ENCODE measurements at regions not wholly inside any gene's neighbourhood (a gene's known extent, or its start where the extent isn't known, plus 50 kb on each side); places are given as distances from the start of the nearest gene placed in this dataset.

GRCh38 chr6:14373648-14374437, 256.3 kb downstream of the CD83 start:
- H3K36me3 ChIP-seq (ENCODE audit: control insufficient read depth, insufficient read depth, low read length) = no peaks in the 10 kb centered on the region
- H3K27me3 ChIP-seq (ENCODE audit: control insufficient read depth, insufficient read depth, low read length) = peaks cover 2% of the 10 kb centered on the region
- no peak for ATAC-seq
- Mint-ChIP-seq H3K27ac (no peak overlapping the region), H3K4me3 (no peak overlapping the region), H3K27me3 (ENCODE audit: low read depth in 2 of 2) (peaks cover 9 to 13% of the 10 kb centered on the region in 2 donors), H3K9me3 (no peaks in the 10 kb centered on the region), H3K36me3 (no peaks in the 10 kb centered on the region), H3K4me1 (peaks cover 17 to 25% of the 10 kb centered on the region in 2 donors)
- peaks cover 25% of the 10 kb centered on the region for H3K4me1 ChIP-seq (ENCODE audit: control insufficient read depth, insufficient read depth, low read length)
- 53% methylated on average over 6 of the region's 7 CpGs for WGBS (ENCODE audit: insufficient coverage)
- intact Hi-C loops (cut with micrococcal nuclease) = no loop called here
- no peak overlapping the region for H3K27ac ChIP-seq (ENCODE audit: low read length)
- no peak for TF ChIP-seq CTCF (IDR thresholded peaks at IDR 0.05)
- H3K9me3 ChIP-seq (ENCODE audit: control insufficient read depth, insufficient read depth, low read length) = no peaks in the 10 kb centered on the region
- DNase-seq = no peak
- no peak overlapping the region for H3K4me3 ChIP-seq (ENCODE audit: low read length)

DNA sequence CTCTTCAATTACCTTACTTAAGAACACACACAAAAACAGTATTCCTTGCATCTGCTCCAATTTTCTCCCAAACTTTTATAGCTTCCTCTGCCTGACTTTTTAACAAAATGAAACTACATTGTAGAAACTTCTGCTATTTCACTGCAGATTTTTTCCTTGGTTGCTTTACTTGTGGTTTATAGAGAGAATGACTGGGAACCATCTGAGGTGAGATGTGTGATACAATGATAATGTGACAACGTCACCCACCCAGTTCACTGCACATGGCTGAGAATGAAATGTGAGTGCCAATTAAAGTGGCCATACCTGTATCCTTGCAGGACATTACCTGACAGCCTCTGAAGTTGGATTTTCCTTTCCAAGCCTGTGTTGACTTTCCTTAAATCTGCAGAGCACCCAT, 258.4 kb downstream of the CD83 start:
- H3K27me3 ChIP-seq (ENCODE audit: control insufficient read depth, insufficient read depth, low read length) = peaks cover 2% of the 10 kb centered on the region
- WGBS (ENCODE audit: insufficient coverage) = 0% methylated on average over 1 of the region's 1 CpG
- intact Hi-C loops (cut with micrococcal nuclease) = no loop called here
- H3K4me3 Mint-ChIP-seq = no peak overlapping the region
- H3K27me3 Mint-ChIP-seq (ENCODE audit: low read depth in 2 of 2) = peaks cover 10 to 28% of the 10 kb centered on the region in 2 donors
- H3K4me3 ChIP-seq (ENCODE audit: low read length) = no peak overlapping the region
- no peaks in the 10 kb centered on the region for H3K36me3 Mint-ChIP-seq
- H3K4me1 Mint-ChIP-seq = peaks cover 16 to 26% of the 10 kb centered on the region in 2 donors
- no peaks in the 10 kb centered on the region for H3K36me3 ChIP-seq (ENCODE audit: control insufficient read depth, insufficient read depth, low read length)
- no peak overlapping the region for H3K27ac ChIP-seq (ENCODE audit: low read length)
- H3K4me1 ChIP-seq (ENCODE audit: control insufficient read depth, insufficient read depth, low read length) = peaks cover 27% of the 10 kb centered on the region
- peak in 1 of 3 donors; percentile 32 for ATAC-seq
- H3K9me3 Mint-ChIP-seq = no peaks in the 10 kb centered on the region
- DNase-seq = no peak
- no peak overlapping the region for H3K27ac Mint-ChIP-seq
- TF ChIP-seq CTCF (IDR thresholded peaks at IDR 0.05) = no peak
- no peaks in the 10 kb centered on the region for H3K9me3 ChIP-seq (ENCODE audit: control insufficient read depth, insufficient read depth, low read length)

DNA sequence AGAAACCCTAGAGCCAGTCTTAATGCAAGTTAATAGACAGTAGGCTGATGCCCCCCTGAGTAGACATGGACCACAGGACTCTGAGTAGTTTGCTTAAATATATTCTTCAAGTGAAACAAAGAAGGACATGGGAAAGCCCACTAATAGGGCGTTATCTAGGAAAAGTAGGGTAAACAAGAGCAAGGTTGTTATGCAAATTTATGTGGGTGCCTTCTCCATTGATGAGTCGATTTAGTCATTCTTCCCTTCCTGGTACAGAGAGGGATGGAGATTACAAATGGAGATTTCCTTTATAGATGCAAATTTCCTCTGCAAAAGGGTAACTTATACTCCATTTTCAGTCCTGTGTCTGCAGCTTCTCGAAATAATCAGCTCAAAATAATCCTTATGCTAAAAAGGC, 262.0 kb downstream of the CD83 start:
- peaks cover 26 to 28% of the 10 kb centered on the region in 2 donors for H3K4me1 Mint-ChIP-seq
- WGBS (ENCODE audit: insufficient coverage) = 84% methylated on average over 3 of the region's 3 CpGs

More for the DNA sequence above, 262.0 kb downstream of the CD83 start:
- TF ChIP-seq CTCF (IDR thresholded peaks at IDR 0.05) = no peak
- no peak overlapping the region for H3K4me3 ChIP-seq (ENCODE audit: low read length)
- H3K9me3 ChIP-seq (ENCODE audit: control insufficient read depth, insufficient read depth, low read length) = no peaks in the 10 kb centered on the region
- no peak overlapping the region for H3K27ac ChIP-seq (ENCODE audit: low read length)
- no peaks in the 10 kb centered on the region for H3K27me3 ChIP-seq (ENCODE audit: control insufficient read depth, insufficient read depth, low read length)
- peaks cover 25% of the 10 kb centered on the region for H3K4me1 ChIP-seq (ENCODE audit: control insufficient read depth, insufficient read depth, low read length)
- no peaks in the 10 kb centered on the region for H3K36me3 ChIP-seq (ENCODE audit: control insufficient read depth, insufficient read depth, low read length)
- Mint-ChIP-seq H3K27me3 (ENCODE audit: low read depth in 2 of 2) (peaks cover 7 to 31% of the 10 kb centered on the region in 2 donors), H3K36me3 (no peaks in the 10 kb centered on the region), H3K4me3 (no peak overlapping the region), H3K27ac (no peak overlapping the region), H3K9me3 (no peaks in the 10 kb centered on the region)
- intact Hi-C loops (cut with micrococcal nuclease) = no loop called here
- no peak for ATAC-seq
- no peak for DNase-seq
